ENCODE measurements at regions not wholly inside any gene's neighbourhood (a gene's known extent, or its start where the extent isn't known, plus 50 kb on each side); places are given as distances from the start of the nearest gene placed in this dataset.
"Not testable (repeated sequence)": the region's sequence is repeated elsewhere in the genome, so short reads cannot be mapped to it uniquely, and the experiment has no call there.

DNA sequence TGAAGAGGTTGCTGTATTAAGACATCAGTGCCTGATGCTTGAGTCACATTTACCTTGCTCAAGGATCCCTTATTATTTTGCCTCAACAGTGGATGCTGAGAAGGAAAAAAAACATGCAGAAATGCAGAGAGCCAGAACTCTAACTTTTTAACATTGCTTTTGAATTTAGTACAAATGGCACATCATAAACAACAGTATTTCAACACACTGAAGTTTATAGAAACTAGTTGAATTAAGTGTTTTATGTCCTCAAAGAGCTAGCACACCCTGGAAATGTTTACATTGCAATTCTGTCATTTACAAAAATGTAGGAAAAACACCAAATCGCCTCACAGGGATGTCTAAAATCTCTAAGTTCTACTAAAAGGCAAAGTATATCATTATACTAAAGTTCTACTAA, 69.5 kb upstream of the BLTP1 start:
- Histone ChIP-seq H3K4me3 (ENCODE audit: low read depth, low read length) (no peak overlapping the region), H4K91ac (ENCODE audit: low read depth, low read length) (no peak overlapping the region), H2BK12ac (ENCODE audit: low read length) (no peak overlapping the region), H2BK120ac (ENCODE audit: insufficient read depth, low read length, poor library complexity) (no peak overlapping the region), H3K9me3 (ENCODE audit: insufficient read depth, low read depth, low read length) (no peaks in the 10 kb centered on the region), H2AFZ (ENCODE audit: insufficient read depth, low read length, poor library complexity) (no peak overlapping the region), H3K4ac (ENCODE audit: low read depth, low read length) (no peak overlapping the region), H4K12ac (ENCODE audit: low read depth, low read length) (no peak overlapping the region), H3K4me2 (ENCODE audit: low read length) (no peak overlapping the region), H3K4me1 (ENCODE audit: control insufficient read depth in 1 of 2, insufficient read depth in 2 of 2, low read length in 2 of 2) (no peaks in the 10 kb centered on the region), H3K18ac (ENCODE audit: low read length) (no peak overlapping the region), H3K23ac (ENCODE audit: low read length) (no peak overlapping the region), H2BK5ac (ENCODE audit: low read depth, low read length, poor library complexity) (no peak overlapping the region), H3K27ac (ENCODE audit: low read depth, low read length) (no peak overlapping the region), H4K8ac (ENCODE audit: low read depth, low read length) (no peak overlapping the region), H3K79me1 (ENCODE audit: low read length) (no peaks in the 10 kb centered on the region), H3K79me2 (ENCODE audit: control insufficient read depth, insufficient read depth, low read length, poor library complexity) (no peaks in the 10 kb centered on the region), H3K36me3 (ENCODE audit: control insufficient read depth in 1 of 2, insufficient read depth in 2 of 2, low read length in 2 of 2) (no peaks in the 10 kb centered on the region), H2AK5ac (ENCODE audit: low read length) (no peak overlapping the region), H3K14ac (ENCODE audit: low read length) (no peak overlapping the region), H3K9ac (ENCODE audit: low read length) (no peak overlapping the region), H3K27me3 (ENCODE audit: insufficient read depth, low read length) (no peaks in the 10 kb centered on the region)
- WGBS (ENCODE audit: extremely low coverage, insufficient coverage, insufficient read length): no CpG with 5 or more reads among the region's 1 CpG
- DNase-seq: no peak

DNA sequence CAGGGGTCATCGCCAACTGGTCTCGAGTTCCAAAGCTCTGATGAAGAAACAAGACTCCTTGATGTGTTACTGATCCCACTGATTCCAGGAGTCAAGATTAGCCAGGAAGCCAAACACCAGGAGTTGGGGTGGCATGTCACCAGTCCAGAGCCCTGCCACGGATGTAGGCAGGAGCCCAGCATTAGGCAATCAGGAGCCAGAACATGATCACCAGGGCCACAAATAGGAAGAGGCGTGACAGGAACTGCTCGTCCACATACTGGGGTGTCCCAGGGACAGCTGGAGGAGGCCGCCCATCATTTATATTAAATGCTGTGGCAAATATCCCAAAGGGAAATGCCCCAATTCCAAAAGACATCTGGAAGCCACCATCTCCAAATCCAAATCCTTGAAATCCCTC, 74.5 kb upstream of the BLTP1 start:
- H4K8ac ChIP-seq (ENCODE audit: low read depth, low read length); H3K4me3 ChIP-seq (ENCODE audit: low read depth, low read length); H3K18ac ChIP-seq (ENCODE audit: low read length); H3K9ac ChIP-seq (ENCODE audit: low read length); H3K27me3 ChIP-seq (ENCODE audit: insufficient read depth, low read length); H3K23ac ChIP-seq (ENCODE audit: low read length); H3K79me2 ChIP-seq (ENCODE audit: control insufficient read depth, insufficient read depth, low read length, poor library complexity); H3K36me3 ChIP-seq (ENCODE audit: control insufficient read depth in 1 of 2, insufficient read depth in 2 of 2, low read length in 2 of 2); H3K4me1 ChIP-seq (ENCODE audit: control insufficient read depth in 1 of 2, insufficient read depth in 2 of 2, low read length in 2 of 2); H3K27ac ChIP-seq (ENCODE audit: low read depth, low read length); H2BK12ac ChIP-seq (ENCODE audit: low read length); H2AFZ ChIP-seq (ENCODE audit: insufficient read depth, low read length, poor library complexity); H2AK5ac ChIP-seq (ENCODE audit: low read length); H4K12ac ChIP-seq (ENCODE audit: low read depth, low read length); H3K4ac ChIP-seq (ENCODE audit: low read depth, low read length); DNase-seq; H4K91ac ChIP-seq (ENCODE audit: low read depth, low read length); H2BK120ac ChIP-seq (ENCODE audit: insufficient read depth, low read length, poor library complexity); H3K14ac ChIP-seq (ENCODE audit: low read length); H2BK5ac ChIP-seq (ENCODE audit: low read depth, low read length, poor library complexity); H3K79me1 ChIP-seq (ENCODE audit: low read length); H3K4me2 ChIP-seq (ENCODE audit: low read length); H3K9me3 ChIP-seq (ENCODE audit: insufficient read depth, low read depth, low read length): not testable (repeated sequence)
- no CpG with 5 or more reads among the region's 6 CpGs for WGBS (ENCODE audit: extremely low coverage, insufficient coverage, insufficient read length)

DNA sequence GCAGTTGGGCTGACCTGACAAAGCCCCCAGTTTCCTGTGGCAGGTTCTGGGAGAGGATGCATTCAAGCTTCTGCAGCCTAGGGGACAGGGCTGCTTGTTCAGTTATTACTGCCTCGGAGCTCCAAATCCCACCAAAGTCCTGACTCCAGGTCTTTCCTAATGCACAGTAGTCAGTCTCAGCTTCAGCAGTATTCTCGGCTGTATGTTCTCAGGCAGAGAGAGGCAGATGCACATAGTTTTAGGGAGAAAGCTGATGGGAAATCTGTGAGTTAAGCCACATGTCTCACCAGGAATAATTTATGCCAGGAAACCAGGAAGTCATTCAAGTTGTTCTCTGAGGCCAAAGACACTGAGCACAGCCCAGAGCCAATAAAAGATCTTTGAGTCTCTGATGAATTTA, 75.3 kb upstream of the BLTP1 start:
- H3K36me3 ChIP-seq (ENCODE audit: control insufficient read depth in 1 of 2, insufficient read depth in 2 of 2, low read length in 2 of 2): not testable (repeated sequence)

DNA sequence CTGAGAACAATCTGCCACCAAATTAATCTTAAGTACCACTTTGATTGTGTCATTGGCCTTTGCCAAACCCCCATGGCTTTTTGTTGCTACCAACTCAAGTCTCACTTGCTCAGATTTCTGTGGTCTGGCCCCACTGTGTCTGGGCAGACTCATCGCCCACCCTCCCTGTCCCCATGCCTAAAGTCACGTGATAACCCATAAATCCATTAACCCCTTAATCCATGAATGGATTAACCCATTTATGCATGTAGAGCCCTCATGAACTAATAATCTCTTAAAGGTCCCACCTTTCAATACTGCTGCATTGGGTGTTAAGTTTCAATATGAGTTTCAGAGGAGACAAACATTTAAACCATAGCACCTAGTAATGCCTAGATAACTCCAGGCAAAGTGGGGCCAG, 78.5 kb upstream of the BLTP1 start:
- no peaks in the 10 kb centered on the region for H3K79me1 ChIP-seq (ENCODE audit: low read length)
- H3K36me3 ChIP-seq (ENCODE audit: control insufficient read depth in 1 of 2, insufficient read depth in 2 of 2, low read length in 2 of 2): no peaks in the 10 kb centered on the region
- no peak overlapping the region for H3K9ac ChIP-seq (ENCODE audit: low read length)
- no peak overlapping the region for H2BK120ac ChIP-seq (ENCODE audit: insufficient read depth, low read length, poor library complexity)
- no peak overlapping the region for H3K23ac ChIP-seq (ENCODE audit: low read length)
- no peak overlapping the region for H3K4me2 ChIP-seq (ENCODE audit: low read length)
- no peaks in the 10 kb centered on the region for H3K27me3 ChIP-seq (ENCODE audit: insufficient read depth, low read length)
- no peaks in the 10 kb centered on the region for H3K4me1 ChIP-seq (ENCODE audit: control insufficient read depth in 1 of 2, insufficient read depth in 2 of 2, low read length in 2 of 2)
- no peak overlapping the region for H2AK5ac ChIP-seq (ENCODE audit: low read length)
- no peak overlapping the region for H3K4me3 ChIP-seq (ENCODE audit: low read depth, low read length)
- no peak for DNase-seq
- no peak overlapping the region for H3K4ac ChIP-seq (ENCODE audit: low read depth, low read length)
- H2AFZ ChIP-seq (ENCODE audit: insufficient read depth, low read length, poor library complexity): no peak overlapping the region
- H2BK5ac ChIP-seq (ENCODE audit: low read depth, low read length, poor library complexity): no peak overlapping the region
- no peaks in the 10 kb centered on the region for H3K9me3 ChIP-seq (ENCODE audit: insufficient read depth, low read depth, low read length)
- no peaks in the 10 kb centered on the region for H3K79me2 ChIP-seq (ENCODE audit: control insufficient read depth, insufficient read depth, low read length, poor library complexity)
- no peak overlapping the region for H4K12ac ChIP-seq (ENCODE audit: low read depth, low read length)
- H3K18ac ChIP-seq (ENCODE audit: low read length): no peak overlapping the region
- no peak overlapping the region for H4K8ac ChIP-seq (ENCODE audit: low read depth, low read length)
- H3K27ac ChIP-seq (ENCODE audit: low read depth, low read length): no peak overlapping the region
- H4K91ac ChIP-seq (ENCODE audit: low read depth, low read length): no peak overlapping the region
- no peak overlapping the region for H3K14ac ChIP-seq (ENCODE audit: low read length)
- no CpG with 5 or more reads among the region's 2 CpGs for WGBS (ENCODE audit: extremely low coverage, insufficient coverage, insufficient read length)
- H2BK12ac ChIP-seq (ENCODE audit: low read length): no peak overlapping the region

More for the DNA sequence above, 75.3 kb upstream of the BLTP1 start:
- H3K4me2 ChIP-seq (ENCODE audit: low read length); H3K9ac ChIP-seq (ENCODE audit: low read length); H3K27me3 ChIP-seq (ENCODE audit: insufficient read depth, low read length); H3K14ac ChIP-seq (ENCODE audit: low read length); H3K79me2 ChIP-seq (ENCODE audit: control insufficient read depth, insufficient read depth, low read length, poor library complexity); H2BK5ac ChIP-seq (ENCODE audit: low read depth, low read length, poor library complexity); H4K12ac ChIP-seq (ENCODE audit: low read depth, low read length); H4K8ac ChIP-seq (ENCODE audit: low read depth, low read length); H3K4me1 ChIP-seq (ENCODE audit: control insufficient read depth in 1 of 2, insufficient read depth in 2 of 2, low read length in 2 of 2); H3K23ac ChIP-seq (ENCODE audit: low read length); DNase-seq; H4K91ac ChIP-seq (ENCODE audit: low read depth, low read length); H3K27ac ChIP-seq (ENCODE audit: low read depth, low read length); H3K4ac ChIP-seq (ENCODE audit: low read depth, low read length); H2BK12ac ChIP-seq (ENCODE audit: low read length); H3K79me1 ChIP-seq (ENCODE audit: low read length); H2BK120ac ChIP-seq (ENCODE audit: insufficient read depth, low read length, poor library complexity); H3K9me3 ChIP-seq (ENCODE audit: insufficient read depth, low read depth, low read length); H3K4me3 ChIP-seq (ENCODE audit: low read depth, low read length); H2AFZ ChIP-seq (ENCODE audit: insufficient read depth, low read length, poor library complexity); H2AK5ac ChIP-seq (ENCODE audit: low read length); H3K18ac ChIP-seq (ENCODE audit: low read length): not testable (repeated sequence)
- WGBS (ENCODE audit: extremely low coverage, insufficient coverage, insufficient read length): no CpG with 5 or more reads among the region's 2 CpGs

All from trophoblast cell (in vitro differentiated cells and primary cell).